IPS-18c (cell line): ENCODE measurements at regions not wholly inside any gene's neighbourhood (a gene's known extent, or its start where the extent isn't known, plus 50 kb on each side); places are given as distances from the start of the nearest gene placed in this dataset.

Experiments
- H3K4me3 ChIP-seq: 2 replicates; pipeline ENCODE4 v1.7.0; 2013; ENCODE audit warnings: low read depth, mild to moderate bottlenecking, low read length, moderate library complexity; ENCODE audit not compliant: insufficient read depth
- H3K9me3 ChIP-seq: one replicate; pipeline ENCODE4 v1.6.1; 2013; ENCODE audit warnings: mild to moderate bottlenecking, low read length, moderate library complexity; ENCODE audit not compliant: control insufficient read depth, insufficient read depth

GRCh38 chr7:73974101-73974947 lies 53.6 kb upstream of the ELN start:
- H3K4me3 ChIP-seq = no peak overlapping the region
- H3K9me3 ChIP-seq = no peaks in the 10 kb centered on the region

- no peaks in the 10 kb centered on the region for H3K9me3 ChIP-seq
- no peak overlapping the region for H3K4me3 ChIP-seq
Measured at GRCh38 chr7:73974948-73975926, 52.7 kb upstream of the ELN start.

- H3K9me3 ChIP-seq = no peaks in the 10 kb centered on the region
- no peak overlapping the region for H3K4me3 ChIP-seq
Measured at GRCh38 chr7:73976761-73977618, 51.0 kb upstream of the ELN start.

GRCh38 chr7:73977619-73978618 lies 50.1 kb upstream of the ELN start:
- Histone ChIP-seq H3K4me3 (no peak overlapping the region), H3K9me3 (no peaks in the 10 kb centered on the region)
